HG02763 (cell line): ENCODE measurements at regions not wholly inside any gene's neighbourhood (a gene's known extent, or its start where the extent isn't known, plus 50 kb on each side); places are given as distances from the start of the nearest gene placed in this dataset.
"Not testable (repeated sequence)": the region's sequence is repeated elsewhere in the genome, so short reads cannot be mapped to it uniquely, and the experiment has no call there.

Source experiments
- ATAC-seq: cut with Tn5 transposase; IDR thresholded peaks from one replicate; pipeline ENCODE4 v1.9.1; 2021; ENCODE audit warnings: mild to moderate bottlenecking, moderate library complexity; ENCODE audit not compliant: unreplicated experiment

GRCh38 chr18:1527805-1528204 lies 623.1 kb downstream of the ADCYAP1 start:
- no peak for ATAC-seq

DNA sequence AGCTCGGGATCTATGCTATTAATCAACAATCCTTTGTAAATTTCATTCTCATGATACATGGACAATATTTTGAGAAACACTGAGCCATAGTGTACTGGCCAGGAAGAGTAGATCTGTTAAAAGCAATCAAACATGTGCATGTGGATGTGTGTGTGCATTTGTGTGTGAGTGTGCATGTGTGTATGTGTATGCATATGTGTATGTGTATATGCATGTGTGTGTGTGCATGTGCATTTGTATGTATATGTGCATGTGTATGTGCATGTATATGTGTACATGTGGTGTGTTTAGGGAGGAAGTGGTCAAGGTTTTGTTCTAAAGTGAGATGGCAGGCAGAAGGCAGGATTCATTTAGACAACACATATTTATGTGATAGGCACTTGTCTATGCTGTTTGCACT lies 623.8 kb downstream of the ADCYAP1 start:
- no peak for ATAC-seq

- no peak for ATAC-seq
Observed at GRCh38 chr18:1528964-1529509, 624.4 kb downstream of the ADCYAP1 start.

GRCh38 chr18:1530650-1531049 lies 626.0 kb downstream of the ADCYAP1 start:
- no peak for ATAC-seq

DNA sequence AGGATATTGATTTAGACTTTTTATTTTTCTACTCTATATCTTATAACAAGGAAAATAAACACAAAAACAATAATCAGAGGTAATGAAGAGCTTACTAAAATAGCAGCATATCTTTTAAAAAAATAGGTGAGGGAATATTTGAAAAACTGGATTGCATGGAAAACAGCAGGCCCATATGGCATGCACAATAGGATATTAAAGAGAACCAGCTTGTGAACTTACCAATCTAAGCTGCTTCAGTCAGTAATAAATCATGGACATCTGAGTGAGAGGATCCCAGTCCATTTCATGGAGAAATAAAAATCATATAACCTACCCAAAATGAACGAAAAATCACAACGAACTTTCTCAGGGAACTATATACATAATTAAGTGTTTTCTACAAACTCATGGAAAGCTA lies 634.6 kb downstream of the ADCYAP1 start:
- no peak for ATAC-seq

DNA sequence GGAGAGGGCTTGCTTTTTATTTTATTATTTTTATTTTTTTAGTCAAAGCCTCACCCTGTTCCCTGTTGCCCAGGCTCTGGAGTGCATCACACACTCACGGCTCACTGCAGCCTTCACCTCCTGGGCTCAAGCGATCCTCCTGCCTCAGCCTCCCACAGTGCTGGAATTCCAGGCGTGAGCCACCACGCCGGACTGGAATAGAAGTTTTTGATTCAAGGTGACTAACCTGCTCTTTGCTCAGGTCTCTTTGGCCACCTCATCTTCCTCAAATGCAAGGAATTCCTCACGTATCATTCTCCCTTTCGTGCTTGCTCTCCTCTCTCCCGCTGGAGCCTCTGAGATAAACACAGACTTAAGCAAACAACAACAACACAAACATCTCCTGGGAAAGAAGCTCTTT lies 636.8 kb downstream of the ADCYAP1 start:
- no peak for ATAC-seq

DNA sequence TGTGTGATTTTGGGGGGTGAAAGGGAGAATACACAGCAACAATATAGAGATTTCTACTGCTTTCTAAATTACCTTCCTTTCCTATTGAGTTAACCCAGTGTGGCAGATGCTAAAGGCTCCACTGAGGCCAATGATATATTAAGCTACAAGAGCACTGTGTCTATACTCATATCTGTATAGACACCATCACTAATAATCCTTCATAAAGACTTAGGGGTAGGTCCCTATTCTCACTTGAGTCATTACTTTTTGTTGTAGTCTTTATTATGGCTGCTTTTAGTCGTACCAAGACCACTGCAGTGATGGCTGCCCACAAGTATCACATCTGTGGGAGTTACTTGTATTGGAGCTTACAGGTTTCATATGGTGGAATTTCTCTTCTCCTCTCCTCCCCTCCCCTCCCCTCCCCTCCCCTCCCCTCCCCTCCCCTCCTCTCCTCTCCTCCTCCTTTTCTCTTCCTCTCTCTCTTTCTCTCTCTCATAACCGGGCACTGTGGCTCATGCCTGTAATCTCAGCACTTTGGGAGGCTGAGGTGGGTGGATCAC lies 637.6 kb downstream of the ADCYAP1 start:
- ATAC-seq, result no peak

GRCh38 chr18:1544016-1544415 lies 639.3 kb downstream of the ADCYAP1 start:
- ATAC-seq, result no peak

DNA sequence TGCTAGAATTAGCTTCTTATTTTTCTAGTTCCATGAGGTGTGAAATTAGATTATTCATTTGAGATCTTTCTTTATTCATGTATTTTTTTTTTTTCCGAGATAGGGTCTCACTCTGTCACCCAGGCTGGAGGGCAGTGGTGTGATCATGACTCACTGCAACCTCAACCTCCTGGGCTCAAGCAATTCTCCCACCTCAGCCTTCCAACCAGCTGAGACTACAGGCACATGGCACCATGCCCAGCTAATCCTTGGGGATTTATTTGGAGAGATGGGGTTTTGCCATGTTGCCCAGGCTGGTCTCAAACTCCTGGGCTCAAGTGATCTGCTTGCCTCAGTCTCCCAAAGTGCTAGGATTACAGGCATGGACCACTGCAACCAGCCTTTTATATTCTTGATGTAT lies 653.0 kb downstream of the ADCYAP1 start:
- not testable (repeated sequence) for ATAC-seq

- no peak for ATAC-seq
Observed at GRCh38 chr18:1559563-1559962, 654.9 kb downstream of the ADCYAP1 start.

DNA sequence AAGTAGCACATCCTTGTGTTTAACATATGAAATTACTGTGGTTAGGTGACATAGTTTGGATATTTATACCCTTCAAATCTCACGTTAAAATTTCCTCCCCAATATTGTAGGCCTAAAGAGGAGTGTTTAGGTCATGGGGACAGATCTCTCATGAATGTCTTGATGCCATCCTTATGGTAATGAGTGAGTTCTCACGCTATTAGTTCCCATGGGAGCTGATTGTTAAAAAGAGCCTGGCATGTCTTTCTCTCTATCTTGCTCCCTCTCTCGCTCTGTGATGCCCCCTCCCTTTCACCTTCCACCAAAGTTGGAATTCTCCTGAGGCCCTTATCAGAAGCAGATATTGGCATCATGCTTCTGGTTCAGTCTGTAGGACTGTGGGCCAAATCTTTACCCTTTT lies 660.1 kb downstream of the ADCYAP1 start:
- no peak for ATAC-seq

DNA sequence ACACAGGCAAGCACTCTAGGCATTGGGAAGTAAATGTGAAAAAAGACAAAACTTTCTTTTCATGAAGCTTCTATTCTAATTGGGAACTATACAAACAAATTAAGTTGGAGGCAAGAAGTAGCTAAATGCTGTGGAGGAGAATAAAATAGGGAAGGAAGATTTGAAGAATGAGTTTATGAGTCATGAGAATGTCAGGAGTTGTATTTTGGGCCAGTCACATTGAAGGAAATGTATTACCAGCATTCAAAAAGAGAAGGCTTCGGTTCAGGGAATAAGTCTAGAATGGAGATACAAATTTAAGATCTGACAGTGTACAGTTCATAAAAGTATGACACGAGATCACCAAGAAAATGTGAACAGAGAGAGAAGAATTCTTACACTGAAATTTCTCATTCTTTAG lies 666.5 kb downstream of the ADCYAP1 start:
- no peak for ATAC-seq

DNA sequence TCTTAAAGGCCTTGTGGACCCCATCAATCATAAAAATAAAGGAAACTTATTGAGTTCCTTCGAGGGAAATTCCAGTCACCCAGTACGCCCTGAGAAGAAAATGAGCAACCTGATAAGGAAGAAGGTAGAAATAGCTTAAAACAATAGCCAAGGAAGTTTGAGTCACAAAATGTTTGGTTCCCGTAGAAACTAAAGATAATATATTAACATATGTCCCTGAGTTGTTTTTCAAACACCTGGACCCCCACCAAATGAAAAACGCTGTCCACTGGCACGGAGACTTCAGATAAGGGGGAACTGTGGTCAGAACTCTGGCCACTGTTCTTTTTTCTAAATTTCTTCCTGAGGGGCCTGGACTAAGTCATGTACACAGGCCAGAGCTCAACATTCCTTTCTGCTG lies 669.1 kb downstream of the ADCYAP1 start:
- ATAC-seq, result no peak

DNA sequence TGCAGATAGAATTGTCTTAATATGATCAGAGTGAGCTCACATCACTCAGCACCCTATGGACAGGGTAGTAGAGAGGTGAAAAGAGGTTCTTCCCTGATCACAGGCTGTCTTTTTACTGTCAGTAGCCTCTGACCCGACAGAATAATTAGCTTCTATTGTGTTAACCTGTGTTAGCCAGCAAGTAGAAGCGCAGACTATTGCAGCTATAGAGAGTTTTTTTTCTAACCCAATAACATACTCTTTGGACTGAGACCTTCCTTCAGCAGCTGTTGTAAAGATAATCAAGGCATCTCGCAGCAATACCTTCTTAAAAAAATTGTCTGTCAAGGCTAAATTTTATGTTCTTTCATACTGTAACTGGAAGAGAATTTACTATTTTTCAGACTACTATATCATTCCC lies 670.4 kb downstream of the ADCYAP1 start:
- no peak for ATAC-seq

GRCh38 chr18:1578505-1578904 lies 673.8 kb downstream of the ADCYAP1 start:
- no peak for ATAC-seq

DNA sequence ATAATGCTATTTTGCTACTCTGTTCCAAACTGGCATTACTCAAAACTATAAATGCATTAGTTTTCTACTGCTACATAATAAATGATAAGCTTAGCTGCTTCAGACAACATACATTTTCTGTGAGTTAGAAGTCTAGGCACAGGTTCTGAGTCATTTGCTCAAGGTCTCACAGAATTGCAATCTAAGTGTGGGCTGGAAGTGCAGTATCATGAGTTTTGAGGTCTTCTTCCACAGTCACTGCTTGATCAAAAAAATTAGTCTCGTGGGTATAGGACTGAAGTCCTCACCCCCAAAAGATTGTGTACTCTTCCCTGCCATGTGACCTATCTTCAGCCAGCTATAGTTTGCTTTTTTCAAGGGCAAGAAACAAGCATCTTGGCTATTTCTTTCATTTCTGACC lies 676.9 kb downstream of the ADCYAP1 start:
- ATAC-seq, result no peak

GRCh38 chr18:1585881-1586488 lies 681.3 kb downstream of the ADCYAP1 start:
- peak; percentile 64 for ATAC-seq

DNA sequence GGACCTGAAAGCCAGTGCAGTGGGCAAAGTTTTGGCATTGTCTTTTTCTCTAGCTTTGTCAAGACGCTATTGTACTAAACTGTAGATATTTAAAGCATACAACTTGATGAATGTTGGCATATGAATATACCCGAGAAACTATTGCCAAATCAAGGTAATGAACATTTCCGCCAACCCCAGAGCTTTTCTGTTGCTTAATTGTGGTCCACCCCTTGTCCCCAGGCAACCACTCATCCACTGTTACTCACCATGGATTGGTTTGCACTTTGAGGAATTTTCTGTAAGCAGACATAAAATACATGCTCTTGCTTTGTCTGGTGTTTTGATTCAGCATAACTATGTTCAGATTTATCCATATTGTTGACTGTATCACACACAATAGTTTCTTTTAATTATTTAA lies 688.4 kb downstream of the ADCYAP1 start:
- no peak for ATAC-seq

GRCh38 chr18:1595195-1595594 lies 690.5 kb downstream of the ADCYAP1 start:
- ATAC-seq, result no peak

- ATAC-seq, result no peak
Observed at GRCh38 chr18:1599196-1599595, 694.5 kb downstream of the ADCYAP1 start.

GRCh38 chr18:1604751-1605150 lies 700.1 kb downstream of the ADCYAP1 start:
- ATAC-seq, result no peak

DNA sequence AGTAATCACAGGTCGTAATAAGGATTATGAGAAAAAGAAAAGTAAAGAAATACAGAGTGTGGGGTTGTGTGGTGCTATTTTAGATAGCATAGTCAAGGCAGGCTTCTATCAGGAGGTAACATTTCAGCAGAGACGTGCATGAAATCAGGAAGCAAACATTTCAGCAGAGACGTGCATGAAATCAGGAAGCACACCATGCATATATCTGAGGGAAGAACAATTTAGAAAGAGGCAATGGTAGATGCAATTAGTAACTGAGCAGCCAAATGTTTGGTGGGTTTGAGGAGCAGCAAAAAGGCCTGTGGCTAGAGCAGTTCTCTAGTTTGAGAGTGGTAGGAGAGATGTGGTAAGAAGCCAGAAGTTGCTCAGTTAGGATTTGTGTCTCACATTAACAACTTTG lies 713.7 kb downstream of the ADCYAP1 start:
- no peak for ATAC-seq

DNA sequence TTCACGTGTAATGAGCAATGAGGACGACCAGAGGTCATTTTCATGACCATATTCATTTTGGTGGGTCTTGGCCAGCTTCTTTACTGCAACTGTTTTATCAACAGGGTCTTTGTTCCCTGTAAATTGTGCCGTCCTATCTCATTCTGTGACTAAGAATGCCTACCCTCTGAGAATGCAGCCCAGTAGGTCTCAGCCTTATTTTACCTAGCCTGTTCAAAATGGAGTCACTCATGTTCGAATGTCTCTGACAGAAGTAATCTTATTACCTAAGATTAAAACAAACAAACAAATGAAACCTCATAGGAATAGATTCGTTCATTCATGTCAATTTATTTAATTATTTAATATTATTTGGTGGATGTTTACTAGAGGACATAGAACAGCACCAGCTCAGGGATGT lies 714.8 kb downstream of the ADCYAP1 start:
- no peak for ATAC-seq
